ENCODE measurements at regions not wholly inside any gene's neighbourhood (a gene's known extent, or its start where the extent isn't known, plus 50 kb on each side); places are given as distances from the start of the nearest gene placed in this dataset.
"Not testable (repeated sequence)": the region's sequence is repeated elsewhere in the genome, so short reads cannot be mapped to it uniquely, and the experiment has no call there.

DNA sequence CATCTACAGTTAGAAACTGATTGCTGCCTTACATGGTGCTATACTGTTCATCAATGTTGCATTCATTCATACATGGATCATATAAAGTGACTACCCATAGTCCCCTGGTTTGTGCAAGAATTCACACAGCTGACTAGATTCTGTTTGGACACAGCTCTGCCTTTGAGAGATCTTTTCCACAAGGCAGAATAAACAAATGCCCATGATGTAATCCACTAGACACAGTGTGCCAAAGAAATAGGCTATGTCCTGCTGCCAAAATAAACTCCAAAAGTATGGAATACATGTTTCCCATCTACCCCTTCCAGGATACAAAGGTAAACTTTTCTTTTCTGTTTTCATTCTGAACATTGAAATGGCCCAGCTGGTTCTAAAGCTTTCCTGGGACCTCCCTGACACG is 269.4 kb upstream of the CHAC2 start:
- no peak overlapping the region for H3K27ac ChIP-seq
- no peak for DNase-seq (ENCODE audit: low read depth, low spot score)

DNA sequence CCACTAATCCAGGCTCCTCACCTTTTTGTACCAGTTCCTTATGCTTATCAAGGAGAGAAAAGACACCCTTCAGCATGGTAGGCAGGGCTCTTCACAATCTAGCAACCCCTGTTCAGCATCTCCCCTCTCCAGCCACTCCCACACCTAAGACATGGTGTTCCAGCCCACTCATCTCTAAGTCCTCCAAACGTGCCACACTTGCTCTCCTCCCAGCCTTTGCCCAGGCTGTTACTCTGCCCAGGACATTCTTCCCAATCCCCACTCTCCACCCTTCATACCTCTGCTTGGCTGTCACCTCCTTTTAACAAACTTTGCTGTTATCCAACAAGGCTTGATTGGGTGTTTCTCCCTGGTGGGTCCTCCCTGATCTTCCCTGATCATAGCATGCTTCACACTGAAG is 270.6 kb upstream of the CHAC2 start:
- H3K27ac ChIP-seq, result no peak overlapping the region
- DNase-seq (ENCODE audit: low read depth, low spot score), result no peak

DNA sequence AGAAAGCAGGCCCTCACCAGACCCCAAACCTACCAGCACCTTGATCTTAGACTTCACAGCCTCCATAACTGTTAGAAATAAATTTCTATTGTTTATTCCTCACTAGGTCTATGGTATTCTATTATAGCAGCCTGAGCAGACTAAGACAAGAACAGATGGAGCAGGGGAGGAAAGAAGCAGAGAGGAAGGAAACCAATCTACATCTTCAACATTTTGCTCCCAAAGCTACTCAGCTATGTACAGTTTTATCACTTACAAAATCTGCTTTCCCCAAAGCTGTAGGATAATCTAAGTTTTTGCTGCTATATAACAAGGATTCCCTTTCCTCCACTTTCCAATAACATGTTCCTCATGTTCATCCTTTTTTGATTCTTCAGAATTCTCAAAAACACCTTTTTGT is 274.4 kb upstream of the CHAC2 start:
- no peak overlapping the region for H3K27ac ChIP-seq

DNA sequence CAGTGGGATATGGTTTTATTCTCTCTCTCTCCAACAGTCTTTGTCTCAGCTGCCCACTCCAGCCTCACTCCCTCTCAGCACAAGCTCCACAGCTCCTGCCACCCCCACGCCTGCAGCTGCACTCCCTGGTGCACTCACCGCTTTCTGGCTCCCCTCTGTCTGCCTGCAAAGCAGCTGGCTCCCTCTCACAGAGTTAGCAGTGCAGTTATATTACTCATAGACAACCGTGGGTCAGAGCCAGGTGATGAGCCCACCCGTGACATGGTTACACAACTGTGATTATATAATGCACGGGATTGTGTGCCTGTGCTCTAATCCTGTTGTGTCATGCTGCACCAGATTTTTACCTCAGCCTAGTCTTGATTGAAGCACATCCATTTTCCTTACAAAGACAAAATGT is 276.9 kb upstream of the CHAC2 start:
- DNase-seq (ENCODE audit: low read depth, low spot score), result no peak
- no peak overlapping the region for H3K27ac ChIP-seq

More for the DNA sequence above, 274.4 kb upstream of the CHAC2 start:
- DNase-seq (ENCODE audit: low read depth, low spot score), result no peak

DNA sequence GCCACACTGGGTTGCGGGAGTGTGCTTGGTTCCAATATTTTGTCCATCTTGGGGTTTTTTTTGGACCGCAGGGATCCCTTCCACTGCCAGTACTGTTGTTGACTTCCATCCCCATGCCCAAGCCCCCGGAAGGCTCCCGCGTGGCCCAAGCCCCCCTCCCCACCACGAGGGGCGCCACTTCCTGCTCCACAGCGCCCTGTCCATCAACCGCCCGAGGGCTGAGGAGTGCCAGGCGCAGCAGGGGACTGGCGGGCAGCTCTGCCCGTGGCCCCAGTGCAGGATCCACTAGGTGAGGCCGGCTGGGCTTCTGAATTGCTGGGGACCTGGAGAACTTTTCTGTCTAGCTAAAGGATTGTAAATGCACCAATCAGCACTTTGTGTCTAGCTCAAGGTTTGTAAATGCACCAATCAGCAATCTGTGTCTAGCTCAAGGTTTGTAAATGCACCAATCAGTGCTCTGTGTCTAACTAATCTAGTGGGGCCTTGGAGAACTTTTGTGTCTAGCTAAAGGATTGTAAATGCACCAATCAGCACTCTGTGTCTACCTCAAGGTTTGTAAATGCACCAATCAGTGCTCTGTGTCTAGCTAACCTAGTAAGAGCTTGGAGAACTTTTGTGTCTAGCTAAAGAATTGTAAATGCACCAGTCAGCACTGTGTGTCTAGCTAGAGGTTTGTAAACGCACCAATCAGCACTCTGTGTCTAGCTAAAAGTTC is 281.3 kb upstream of the CHAC2 start:
- DNase-seq (ENCODE audit: low read depth, low spot score); H3K27ac ChIP-seq: not testable (repeated sequence)

DNA sequence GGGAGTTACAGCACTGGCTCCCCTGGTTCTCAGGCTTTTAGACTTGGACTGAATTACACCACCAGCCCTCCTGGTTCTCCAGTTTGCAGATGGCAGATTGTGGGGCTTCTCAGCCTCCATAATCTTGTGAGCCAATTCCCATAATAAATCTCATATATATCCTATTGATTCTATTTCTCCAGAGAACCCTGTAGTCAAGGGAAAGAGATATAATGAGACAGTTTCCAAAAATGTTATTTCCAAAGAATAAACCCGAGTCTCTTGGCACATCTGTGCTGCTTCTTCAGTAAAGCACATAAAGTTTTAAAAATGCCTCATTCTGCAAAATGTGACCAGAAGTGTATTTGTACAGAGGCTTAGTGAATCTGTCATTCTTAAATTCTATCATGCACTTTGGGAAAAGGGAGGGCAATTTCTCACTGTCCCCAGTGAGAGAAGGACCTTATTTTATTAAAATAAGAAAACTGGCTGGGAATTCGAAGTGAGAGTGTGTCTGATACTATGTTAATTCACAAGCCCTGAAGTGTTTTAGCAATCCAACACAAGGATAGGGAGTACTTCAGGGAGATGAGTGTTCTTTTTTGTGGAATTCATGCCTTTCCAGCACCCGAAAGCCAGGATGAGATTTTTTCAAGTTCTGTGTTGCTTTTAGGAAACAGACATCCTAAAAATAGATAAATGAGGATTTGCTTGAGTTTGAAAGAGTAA is 282.4 kb upstream of the CHAC2 start:
- no peak for DNase-seq (ENCODE audit: low read depth, low spot score)
- no peak overlapping the region for H3K27ac ChIP-seq

DNA sequence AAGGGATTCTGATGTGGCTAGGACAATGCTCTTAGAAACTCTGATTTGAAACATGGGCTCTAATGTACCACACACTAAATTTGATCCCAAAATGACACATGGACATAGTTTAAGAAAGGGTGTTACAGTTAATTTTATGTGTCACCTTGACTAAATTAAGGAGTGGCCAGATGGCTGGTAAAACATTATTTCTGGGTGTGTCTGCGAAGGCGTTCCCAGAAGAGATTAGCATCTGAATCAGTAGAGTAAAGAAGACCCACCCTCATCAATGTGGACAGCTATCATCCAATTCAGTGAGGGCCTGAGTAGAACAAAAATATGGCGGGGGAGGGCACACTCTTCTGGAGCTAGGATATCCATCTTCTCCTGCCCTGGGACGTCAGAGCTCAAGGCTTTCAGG is 283.1 kb upstream of the CHAC2 start:
- no peak overlapping the region for H3K27ac ChIP-seq
- no peak for DNase-seq (ENCODE audit: low read depth, low spot score)

DNA sequence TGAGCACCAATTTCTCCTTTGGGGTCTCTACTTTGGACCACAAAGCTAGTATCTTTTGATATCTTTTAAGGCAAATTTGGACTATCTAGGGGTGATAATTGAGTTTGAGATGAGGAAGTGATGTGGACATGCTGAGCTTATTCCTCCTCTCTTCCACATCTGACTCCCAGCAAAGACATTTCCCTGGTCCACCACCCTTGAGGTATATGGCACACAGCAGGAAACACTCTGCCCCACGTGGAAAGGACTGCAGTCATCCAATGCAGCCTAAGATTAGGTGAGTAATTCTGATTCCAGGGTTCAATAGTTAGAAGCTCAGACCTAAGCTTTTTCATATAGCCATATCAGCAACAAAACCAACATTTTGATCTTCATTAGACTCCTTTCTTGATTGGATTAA is 290.1 kb upstream of the CHAC2 start:
- peak overlapping the region; percentile 87 for H3K27ac ChIP-seq
- DNase-seq (ENCODE audit: low read depth, low spot score), result no peak

DNA sequence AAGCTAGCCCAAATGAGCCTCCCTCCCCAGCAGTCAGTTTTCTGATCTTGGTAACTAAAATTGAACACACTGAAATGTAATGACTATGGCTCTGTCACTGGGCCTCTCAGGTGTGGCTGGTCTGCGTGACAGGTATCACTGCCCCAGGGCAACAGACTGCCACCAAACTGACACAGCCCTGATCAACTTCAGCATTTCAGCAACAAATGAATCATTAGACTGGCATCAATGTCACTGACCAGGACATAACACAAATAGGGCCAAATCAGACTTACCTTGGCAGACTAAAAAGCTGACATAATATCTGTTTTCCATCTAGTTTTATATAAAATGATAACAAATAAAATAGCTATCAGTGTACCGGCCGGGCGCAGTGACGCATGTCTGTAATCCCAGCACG is 290.8 kb upstream of the CHAC2 start:
- no peak for DNase-seq (ENCODE audit: low read depth, low spot score)

DNA sequence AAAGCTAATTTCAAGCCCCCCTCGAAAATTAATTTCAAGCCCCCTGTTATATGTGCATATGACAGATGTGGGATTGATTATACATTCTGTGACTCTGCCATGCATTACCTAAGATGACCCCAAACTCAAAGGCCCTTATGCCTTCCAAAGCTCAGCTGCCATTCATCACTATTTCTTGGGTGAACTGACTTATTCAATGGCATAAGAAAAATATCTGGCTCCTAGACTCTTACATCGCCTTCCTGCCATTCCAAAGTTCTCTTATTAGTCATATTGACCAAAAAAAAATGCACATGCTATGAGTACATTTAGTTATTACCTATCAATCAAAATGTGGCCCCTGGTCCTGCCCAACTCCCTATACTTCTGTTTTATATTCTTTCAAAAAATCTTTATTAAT is 291.8 kb upstream of the CHAC2 start:
- no peak for DNase-seq (ENCODE audit: low read depth, low spot score)
- peak overlapping the region; percentile 87 for H3K27ac ChIP-seq

More for the DNA sequence above, 290.8 kb upstream of the CHAC2 start:
- H3K27ac ChIP-seq, result peak overlapping the region; percentile 87

DNA sequence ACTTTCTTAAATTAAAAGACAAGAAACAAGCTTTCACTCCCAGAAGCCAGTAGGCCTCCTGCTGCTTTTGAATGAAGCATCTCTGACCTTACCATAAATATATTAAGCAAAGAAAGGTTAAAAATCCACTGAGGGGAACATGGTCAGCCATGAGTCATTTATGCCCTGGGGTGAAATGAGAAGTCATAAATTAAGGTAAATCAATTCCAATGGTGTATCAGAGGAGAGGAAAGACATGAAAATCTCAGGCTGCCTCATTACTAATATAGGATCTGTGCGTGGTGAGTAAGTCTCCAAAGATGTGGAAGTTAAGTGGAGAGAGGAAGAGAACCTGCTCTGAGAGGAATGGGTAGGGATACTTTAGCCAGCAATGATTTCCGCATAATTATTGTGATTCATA is 292.3 kb upstream of the CHAC2 start:
- peak overlapping the region; percentile 87 for H3K27ac ChIP-seq
- DNase-seq (ENCODE audit: low read depth, low spot score), result peak; percentile 60

DNA sequence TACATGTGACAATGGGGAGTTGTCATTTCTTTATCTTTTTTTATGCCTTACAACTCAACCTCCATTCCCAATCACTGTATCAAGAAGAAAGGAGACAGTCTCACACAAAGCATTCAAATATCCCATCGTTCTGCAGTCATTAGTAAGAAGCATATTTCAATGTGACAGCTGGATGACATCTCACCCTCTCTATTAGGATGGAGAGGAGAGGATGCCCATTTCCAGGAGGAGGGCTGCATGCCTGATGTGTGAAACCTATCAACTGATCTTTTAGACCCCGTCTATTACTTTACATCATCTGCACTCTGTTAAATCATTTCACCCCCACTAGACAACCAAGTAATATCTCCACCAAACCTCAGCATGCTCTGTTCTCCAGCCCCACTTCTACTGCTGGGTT is 292.7 kb upstream of the CHAC2 start:
- DNase-seq (ENCODE audit: low read depth, low spot score), result no peak
- peak overlapping the region; percentile 87 for H3K27ac ChIP-seq

DNA sequence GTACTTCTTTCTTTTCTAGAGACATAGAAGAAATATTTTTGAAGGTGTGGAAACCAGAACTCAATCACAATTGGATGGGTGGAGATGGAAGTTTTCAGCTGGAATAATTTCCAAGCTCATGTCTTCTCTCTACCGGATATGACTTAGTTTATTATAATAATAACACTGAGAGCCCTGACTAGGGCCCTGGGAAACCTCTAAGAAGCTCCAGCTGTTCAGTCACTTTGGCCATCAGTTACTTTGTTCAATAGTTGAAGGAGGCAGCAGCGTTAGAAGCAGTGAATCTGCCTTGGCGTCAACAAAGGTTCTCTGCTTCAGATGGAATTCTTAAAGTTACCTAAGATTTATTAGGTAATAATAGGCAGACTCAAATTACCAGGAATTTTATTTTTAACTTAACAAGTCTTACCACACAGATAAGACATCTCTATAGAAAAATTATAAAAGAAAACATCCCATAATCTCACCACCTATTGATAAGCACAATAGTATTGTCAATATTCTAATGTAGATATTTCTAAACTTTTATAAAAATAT is 293.8 kb upstream of the CHAC2 start:
- no peak for DNase-seq (ENCODE audit: low read depth, low spot score)

DNA sequence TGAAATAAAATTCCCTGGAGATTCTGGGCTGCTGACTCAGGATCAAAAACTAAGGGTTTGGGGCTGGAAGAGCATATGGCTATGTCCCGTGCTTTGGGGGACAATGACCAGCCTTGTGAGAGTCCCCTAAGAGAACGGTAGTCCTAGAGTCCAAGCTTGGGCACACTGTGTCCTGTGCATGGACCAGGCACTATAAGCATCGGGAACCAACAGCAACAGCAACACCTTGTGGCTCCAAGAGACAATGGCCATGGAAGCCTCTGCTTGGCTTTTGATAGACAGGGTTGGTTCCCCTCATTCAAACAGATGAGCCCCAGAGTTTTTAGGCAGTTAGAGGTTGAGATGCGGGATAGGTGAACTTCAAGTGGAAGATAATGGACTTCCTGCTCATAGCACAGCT is 294.4 kb upstream of the CHAC2 start:
- no peak overlapping the region for H3K27ac ChIP-seq
- DNase-seq (ENCODE audit: low read depth, low spot score), result no peak

More for the DNA sequence above, 293.8 kb upstream of the CHAC2 start:
- H3K27ac ChIP-seq, result no peak overlapping the region

DNA sequence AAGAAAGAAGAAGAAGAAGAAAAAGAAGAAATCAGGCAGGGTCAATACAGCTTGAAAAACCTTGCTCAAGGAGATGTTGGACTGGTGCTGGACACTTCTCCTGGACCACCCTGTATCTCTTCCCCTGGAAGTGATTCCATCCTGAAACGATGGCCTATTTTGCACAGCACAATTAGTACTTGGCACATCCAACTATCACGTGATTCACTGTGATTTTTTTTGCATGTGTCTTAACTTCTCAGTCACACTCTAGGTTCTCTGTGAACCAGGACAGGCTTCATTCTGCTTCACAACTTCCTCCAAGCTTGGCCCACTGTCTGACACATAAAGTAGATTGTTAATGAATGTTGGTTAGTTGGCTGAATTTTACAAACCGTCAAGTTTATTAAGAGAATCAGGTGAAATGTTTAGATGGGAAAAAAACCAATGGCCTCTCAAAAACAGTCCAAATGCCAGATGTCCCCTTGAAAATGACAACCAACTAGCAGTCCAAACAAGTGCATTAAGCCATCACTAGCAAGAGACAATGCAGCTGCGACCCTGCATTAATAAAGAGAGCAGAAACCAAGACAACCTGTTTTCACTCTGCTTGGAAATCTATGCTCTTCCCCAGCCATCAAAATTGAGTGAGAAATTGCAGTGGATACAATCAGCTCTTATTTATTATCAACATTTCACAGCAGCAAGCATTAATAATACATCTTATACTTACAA is 300.0 kb upstream of the CHAC2 start:
- no peak for DNase-seq (ENCODE audit: low read depth, low spot score)
- no peak overlapping the region for H3K27ac ChIP-seq

DNA sequence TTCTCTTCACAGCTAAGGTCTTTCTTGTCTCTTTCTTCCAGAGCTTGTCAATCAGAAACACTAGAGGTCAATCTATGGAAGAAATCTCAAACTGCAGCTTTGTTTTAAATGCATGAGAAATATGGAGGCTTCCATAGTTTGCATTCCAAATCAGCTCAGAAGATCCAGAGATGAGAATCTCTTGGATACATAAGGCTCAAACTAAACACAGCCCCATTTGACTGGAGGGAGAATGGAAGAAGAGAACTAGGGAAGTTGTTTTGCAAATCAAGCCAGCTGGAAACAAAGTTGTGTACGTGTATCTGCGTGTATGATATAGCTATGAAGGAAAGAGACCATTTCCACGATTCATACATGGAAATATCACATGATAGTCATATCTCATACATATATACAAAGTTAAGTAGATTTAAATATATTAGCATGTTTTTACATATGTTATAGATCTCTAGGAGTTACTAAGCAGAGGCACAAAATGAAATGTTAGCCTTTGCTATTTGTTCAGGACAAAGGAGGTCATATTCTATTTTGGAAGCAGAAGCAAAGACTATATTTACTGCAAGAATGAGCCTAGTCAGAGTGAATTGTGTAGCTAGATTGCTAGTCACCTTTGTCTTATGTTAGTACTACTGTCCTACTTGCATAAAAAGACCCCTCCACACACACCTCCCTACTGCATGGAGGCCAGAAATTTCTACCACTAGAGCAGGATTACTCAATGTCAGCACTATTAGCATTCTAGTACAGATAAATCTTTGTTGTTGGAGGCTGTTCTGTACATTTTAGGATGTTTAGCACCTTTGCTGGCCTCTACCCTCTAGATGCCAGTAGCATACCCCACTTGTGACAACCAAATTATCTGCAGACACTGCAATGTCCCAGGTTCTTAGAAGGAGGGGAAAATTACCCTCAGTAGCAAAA is 303.5 kb upstream of the CHAC2 start:
- no peak for DNase-seq (ENCODE audit: low read depth, low spot score)
- no peak overlapping the region for H3K27ac ChIP-seq

DNA sequence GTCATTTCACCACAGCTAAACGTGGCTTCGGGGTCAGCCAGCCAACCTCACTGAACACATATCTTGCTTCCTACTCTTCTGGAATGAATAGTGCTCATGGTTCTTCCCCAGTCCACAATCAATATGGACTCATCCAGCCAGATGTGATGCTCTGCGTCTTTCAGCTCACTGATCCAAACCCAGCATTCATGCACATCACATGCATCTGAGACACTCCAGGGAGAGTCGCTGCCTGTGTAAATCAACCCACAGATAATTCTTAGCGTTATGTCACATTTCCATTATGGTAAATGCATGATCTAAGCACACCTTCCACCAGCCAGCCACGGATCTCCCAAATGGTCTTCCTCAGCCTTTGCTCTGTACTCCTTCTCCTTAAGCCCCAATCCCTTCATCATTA is 306.7 kb upstream of the CHAC2 start:
- DNase-seq (ENCODE audit: low read depth, low spot score), result no peak
- H3K27ac ChIP-seq, result no peak overlapping the region

DNA sequence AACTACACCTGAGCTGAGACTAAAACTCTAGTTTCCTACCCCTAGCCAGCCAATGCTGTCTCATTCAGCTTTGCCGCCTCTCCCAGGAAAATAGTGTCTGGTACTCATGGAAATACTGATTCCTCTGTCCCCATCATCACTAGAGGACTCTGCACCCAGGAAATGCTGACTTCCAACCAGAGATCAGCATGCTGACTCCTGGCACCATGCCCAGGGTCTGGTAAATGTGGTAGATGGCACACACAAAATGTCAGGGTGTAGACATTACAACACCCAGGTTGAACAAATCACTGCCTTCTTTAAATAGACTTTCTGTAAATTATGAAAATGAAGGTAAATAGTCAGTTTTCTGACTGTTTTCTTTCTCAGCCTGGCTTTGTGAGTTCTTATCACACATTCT is 307.3 kb upstream of the CHAC2 start:
- H3K27ac ChIP-seq, result no peak overlapping the region
- DNase-seq (ENCODE audit: low read depth, low spot score), result no peak

DNA sequence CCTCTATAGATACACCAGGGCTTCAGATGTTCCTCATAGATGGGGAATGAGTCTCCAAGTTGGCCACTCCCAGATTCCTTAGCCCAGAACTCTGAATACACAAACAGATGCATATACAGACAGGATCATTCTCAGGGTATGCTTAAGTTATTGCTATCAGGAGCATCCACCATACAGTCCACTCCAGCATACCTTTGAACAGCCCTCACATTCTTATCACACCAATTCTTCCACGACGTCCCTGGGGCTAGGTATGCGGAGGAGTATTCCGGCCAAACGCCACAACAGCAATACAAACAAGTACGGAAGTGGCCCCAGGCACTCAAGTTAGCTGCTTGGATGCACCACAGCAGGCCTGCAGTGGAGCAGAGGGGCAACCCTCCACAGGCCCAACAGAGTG is 312.5 kb upstream of the CHAC2 start:
- no peak for DNase-seq (ENCODE audit: low read depth, low spot score)

More for the DNA sequence above, 312.5 kb upstream of the CHAC2 start:
- H3K27ac ChIP-seq, result peak overlapping the region; percentile 27
